Muscle of arm (tissue), 1 donor: ENCODE measurements at regions not wholly inside any gene's neighbourhood (a gene's known extent, or its start where the extent isn't known, plus 50 kb on each side); places are given as distances from the start of the nearest gene placed in this dataset.
"Not testable (repeated sequence)": the region's sequence is repeated elsewhere in the genome, so short reads cannot be mapped to it uniquely, and the experiment has no call there.

Experiments
- DNase-seq: peaks from one replicate; pipeline ENCODE4 v3.0.0-alpha.2; 2013

DNA sequence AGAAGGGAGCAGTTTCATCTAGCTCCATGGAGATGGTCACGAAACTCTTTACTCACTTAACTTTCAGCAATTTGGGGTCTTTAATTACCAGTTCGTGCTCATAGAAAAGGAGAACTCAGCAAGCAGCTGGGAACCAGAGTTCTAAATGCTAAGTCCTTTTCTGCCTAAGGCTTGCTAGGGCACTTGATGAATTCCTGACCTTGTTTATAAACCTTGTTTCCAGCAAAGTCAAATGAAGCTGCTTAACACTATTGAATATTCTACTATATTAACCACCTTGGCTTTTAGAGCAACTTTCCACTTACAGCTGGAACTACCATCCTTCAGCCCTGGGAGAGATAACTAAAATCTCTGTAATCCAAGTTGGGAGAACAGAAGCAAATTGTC lies 79.5 kb upstream of the TSC22D2 start:
- DNase-seq: no peak

GRCh38 chr3:150327678-150328653 lies 80.1 kb upstream of the TSC22D2 start:
- no peak for DNase-seq

GRCh38 chr3:150324788-150325187 lies 83.3 kb upstream of the TSC22D2 start:
- no peak for DNase-seq

DNA sequence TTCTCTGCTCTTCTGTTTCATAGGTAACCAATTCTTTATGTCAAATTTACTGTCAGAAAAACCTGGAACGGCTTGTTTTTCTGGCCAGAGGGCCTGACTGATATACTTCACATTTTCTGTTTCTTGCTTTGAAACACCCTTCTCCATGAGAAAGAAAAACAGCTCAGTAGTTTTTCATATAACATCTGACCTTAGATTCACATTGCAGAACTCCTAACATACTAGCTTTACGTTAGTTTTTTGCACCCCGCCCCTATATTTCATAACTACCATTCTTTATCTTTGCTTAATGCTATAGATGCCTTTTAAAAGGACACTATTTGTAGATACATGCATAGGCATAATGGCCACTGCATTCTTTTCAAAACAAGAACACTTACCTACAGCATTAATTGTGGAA lies 83.9 kb upstream of the TSC22D2 start:
- no peak for DNase-seq

GRCh38 chr3:150323770-150324169 lies 84.3 kb upstream of the TSC22D2 start:
- DNase-seq: no peak

DNA sequence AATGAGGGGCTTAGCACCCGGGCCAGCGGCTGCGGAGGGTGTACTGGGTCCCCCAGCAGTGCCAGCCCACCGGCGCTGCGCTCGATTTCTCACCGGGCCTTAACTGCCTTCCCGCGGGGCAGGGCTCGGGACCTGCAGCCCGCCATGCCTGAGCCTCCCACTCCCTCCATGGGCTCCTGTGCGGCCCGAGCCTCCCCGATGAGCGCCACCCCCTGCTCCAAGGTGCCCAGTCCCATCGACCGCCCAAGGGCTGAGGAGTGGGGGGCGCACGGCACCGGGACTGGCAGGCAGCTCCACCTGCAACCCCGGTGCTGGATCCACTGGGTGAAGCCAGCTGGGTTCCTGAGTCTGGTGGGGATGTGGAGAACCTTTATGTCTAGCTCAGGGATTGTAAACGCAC lies 85.0 kb upstream of the TSC22D2 start:
- DNase-seq: not testable (repeated sequence)

GRCh38 chr3:150320971-150321370 lies 87.1 kb upstream of the TSC22D2 start:
- not testable (repeated sequence) for DNase-seq

- no peak for DNase-seq
Observed at GRCh38 chr3:150319900-150320299, 88.2 kb upstream of the TSC22D2 start.

DNA sequence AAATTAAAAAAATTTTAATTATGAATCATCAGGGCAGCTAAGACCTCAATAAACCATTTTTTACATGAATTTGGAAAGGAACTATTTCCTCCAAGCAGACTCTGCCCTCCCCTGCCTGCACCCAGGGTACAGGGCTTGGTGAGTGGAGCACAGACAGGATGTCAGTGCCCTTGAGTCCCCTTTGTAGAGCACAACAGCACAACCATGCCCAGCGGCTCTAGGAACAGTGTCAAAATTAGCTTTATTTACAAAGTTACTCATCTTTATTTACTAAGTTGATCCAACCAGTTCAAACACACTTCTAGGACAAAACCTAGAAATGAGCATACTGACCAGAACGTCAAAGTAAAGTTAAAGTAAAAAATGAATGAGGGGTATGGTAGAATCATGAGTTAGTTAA lies 90.6 kb upstream of the TSC22D2 start:
- DNase-seq: no peak

DNA sequence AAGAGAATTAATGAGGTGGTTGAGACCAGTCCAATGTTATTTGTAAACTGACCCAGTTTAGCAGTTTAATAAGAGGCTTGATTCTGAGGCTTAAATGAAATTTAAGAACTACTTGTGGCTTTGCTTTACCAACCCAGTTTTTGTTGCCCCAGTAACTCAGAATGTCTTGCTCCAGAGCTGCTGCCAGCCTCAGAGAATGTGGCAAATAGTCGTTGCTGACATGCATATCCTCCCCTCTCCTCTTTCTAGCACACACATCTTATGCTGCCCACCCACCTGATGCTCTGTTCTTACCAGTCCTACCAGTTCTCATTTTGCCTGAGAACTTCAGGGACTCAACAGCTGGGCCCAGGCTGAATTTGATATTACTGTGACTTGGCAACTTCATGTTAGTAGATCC lies 92.4 kb upstream of the TSC22D2 start:
- DNase-seq: no peak

DNA sequence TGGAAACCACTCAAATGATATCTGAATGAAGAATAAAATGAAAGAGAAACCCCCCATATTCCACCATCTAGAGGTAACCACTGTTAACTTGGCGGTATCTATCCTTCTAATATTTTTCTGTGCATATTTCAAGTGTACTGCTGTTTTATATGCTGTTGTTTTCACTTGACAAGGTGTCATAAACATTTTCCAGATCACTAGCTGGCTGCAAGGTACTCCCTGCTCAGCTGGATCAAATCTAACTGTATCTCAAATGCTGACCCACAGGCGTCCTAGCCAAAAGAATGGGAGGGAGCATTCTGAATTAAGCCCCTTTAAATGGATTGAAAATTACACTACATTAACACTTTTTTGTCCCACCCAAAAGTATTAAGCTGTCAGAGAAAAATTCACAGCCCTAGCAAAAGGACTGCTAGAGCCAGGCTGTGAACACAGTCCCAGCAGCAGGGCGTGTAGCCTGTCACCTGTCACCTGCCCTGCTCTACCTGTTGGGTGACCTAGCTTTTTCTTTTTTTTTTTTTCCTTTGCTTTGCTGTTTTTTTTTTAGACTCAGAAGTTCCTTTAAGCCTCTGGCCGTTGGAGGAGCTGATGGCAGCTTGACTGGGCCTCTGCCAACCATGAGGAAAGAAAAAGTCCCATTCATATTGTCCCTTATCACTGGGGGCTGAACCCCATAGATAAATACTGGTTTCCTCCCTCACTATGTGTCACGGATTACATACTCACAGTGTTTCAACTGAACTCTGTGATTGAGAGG lies 93.7 kb upstream of the TSC22D2 start:
- no peak for DNase-seq

GRCh38 chr3:150312018-150312657 lies 96.0 kb upstream of the TSC22D2 start:
- DNase-seq: no peak

GRCh38 chr3:150311156-150311555 lies 96.9 kb upstream of the TSC22D2 start:
- no peak for DNase-seq

DNA sequence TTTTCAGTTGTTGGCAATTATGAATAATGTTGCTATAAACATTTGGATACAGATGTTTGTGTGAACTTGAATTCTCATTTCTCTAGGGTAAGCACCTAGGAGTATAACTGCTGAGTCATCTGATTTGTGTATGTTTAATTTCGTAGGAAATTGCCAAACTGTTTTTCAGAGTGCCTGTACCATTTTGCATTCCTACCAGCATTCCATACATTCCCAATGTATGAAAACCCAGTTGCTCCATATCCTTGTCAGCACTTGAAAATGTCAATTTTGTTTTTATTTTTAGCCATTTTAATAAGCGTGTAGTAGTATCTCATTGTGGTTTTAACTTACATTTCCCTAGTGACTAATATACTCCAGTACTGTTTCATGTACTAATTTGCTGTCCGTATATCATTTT lies 98.5 kb upstream of the TSC22D2 start:
- DNase-seq: no peak

GRCh38 chr3:150309257-150309542 lies 98.9 kb upstream of the TSC22D2 start:
- DNase-seq: no peak

DNA sequence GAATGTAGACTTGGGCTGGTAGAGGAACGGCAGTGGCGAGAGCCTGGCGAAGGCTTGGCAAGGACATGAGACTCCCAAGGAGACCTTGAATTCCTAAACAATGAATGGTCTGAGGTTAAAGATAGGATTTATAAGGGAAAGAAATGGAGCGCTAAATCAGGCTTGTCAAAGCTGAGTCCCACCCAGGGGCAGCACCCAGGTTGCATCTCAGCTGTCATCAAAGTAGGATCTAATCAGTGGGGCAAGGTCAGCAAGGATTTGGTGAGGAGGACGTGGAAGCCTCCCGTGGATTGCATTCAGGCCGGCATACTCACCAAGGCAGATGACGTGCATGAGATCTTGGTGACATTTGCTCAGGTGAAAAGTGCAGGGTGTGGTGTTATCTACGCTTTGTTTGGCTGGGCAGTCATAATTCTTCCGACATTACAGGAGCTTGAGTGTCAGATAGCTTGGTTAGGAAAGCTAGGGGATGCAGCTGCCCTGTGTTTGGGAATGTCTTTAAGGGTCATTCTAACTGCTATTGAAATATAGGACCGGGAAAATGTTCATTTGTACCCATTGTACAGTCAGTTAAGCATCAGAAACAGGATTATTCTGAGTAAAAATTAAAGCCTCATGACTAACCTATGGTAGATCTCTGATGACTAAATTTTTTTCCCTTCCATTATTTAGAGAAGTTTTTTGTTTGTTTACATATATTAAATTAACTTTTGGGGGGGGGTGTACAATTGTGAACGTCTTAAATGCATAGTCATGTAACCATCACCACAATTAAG lies 99.4 kb upstream of the TSC22D2 start:
- DNase-seq: no peak

DNA sequence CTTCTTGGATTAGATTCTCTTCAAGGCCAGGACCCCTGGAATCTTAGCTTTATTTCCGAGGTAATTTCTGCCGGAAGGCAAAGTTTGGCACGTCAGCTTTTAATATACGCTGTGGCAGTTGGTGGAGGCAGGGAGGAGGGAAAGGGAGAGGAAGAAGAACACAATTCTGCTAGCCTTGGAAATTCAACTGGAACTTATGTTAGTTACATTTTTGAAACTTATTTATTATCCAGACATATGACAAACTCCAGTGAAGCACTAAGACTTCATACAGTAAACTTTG lies 100.1 kb upstream of the TSC22D2 start:
- DNase-seq: peak; percentile 35

DNA sequence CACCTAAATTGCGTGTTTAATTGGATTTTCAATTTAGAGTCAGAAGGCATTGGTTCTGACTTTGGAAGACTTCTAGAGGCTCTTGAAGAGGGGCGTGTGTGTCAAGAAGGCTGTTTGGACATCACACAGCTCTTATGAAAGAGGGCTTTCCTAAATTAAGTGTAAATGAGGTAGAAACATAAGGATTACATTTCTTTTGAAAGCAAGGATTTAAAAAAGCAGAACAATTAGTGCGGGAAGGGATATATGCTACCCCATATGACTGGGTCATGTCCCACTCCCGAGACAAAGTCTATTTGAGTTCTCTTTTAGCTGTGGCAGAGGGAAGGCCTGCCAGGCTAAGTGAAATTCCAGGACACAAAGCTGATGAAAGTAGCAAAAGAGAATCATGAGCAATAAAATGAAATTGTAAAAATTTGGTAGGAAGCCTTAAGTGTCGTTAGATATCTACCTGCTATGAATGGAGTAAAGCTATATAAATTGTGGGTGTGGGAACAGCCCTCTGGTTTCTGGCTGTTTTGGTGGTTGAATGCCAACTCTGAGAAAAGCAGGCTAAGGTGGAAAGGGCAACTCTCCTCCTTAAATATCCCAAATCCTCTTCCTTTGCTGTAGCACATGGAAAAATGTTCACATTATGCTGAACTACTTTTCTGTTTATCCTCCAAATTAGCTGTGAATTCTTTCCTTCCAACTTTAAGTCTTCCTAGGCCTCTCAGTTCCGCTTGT lies 100.6 kb upstream of the TSC22D2 start:
- DNase-seq: peak; percentile 42

- DNase-seq: no peak
Observed at GRCh38 chr3:150306906-150307305, 101.2 kb upstream of the TSC22D2 start.

DNA sequence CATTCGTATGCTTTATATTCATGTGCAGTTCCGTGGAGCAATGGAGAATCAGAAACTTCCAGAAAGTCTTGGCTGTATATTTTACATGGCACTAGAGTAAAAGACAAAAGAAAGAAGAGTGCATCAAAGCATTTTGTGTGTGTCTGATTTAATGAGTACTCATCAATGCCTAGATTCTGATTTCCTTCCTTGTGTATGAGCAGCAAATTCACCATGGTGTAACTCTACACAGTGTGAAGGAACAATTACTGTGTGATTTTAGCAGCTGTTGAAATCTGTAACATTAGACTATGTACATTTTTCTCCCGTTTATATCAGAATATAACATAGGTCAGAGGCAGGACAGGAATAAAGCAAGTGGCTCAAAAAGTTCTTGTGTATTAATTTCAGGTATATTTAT lies 102.0 kb upstream of the TSC22D2 start:
- no peak for DNase-seq

DNA sequence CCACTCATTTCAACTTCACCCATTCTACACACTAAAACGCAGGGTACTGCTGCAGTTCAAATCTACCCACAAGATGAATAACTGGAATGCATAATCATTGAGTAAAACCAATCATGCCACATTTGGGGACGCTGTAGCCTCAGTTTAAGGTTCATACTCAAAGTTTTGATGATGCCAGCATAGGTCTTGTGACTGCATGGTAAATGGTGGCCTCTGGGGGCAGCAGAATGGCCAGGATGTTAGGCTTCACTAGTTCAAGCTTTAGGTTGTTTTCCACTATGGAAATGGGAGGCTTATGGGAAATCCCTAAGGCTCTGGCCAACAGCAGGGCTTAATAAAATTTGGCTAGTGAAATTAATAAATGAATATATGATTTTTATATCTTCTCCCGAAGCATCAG lies 104.3 kb upstream of the TSC22D2 start:
- no peak for DNase-seq

DNA sequence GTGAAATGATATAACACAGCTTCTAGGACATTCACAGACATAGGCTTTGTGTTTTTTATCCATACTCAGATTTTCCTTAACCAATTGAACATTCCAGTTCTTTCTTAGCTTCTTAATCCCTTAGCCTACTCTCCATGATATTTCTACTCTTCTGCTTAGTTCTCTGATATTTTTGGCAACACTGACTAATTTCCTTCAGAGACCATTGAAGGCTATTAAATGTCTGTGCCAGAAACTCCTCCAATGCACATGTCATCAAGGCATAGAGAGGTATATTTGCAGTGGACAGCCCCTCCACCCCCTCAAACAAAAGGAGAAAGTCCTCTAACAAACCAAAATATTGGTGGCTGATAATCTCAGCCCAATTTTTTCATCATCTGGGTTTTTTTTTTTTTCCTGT lies 105.9 kb upstream of the TSC22D2 start:
- no peak for DNase-seq
